D721Med (cell line): ENCODE measurements at regions not wholly inside any gene's neighbourhood (a gene's known extent, or its start where the extent isn't known, plus 50 kb on each side); places are given as distances from the start of the nearest gene placed in this dataset.

Experiments used
- DNase-seq: peaks from one replicate; pipeline ENCODE4 v3.0.0; 2011; ENCODE audit warnings: low spot score; ENCODE audit not compliant: insufficient read length
- FAIRE-seq: peaks from 2 replicates; lab custom pipeline; 2011; peaks lifted over from hg19 to GRCh38; lab: Jason Lieb, UNC
- CTCF ChIP-seq: IDR thresholded peaks from 2 replicates; pipeline ENCODE4 v1.5.1; 2012; ENCODE audit warnings: mild to moderate bottlenecking, control low read depth; ENCODE audit not compliant: insufficient read depth; ENCODE audit errors: missing control alignments

- DNase-seq (no peak), FAIRE-seq (no peak)
- TF ChIP-seq CTCF: no peak
Observed at GRCh38 chr10:28857164-28857563, 179.8 kb downstream of the BAMBI start.

GRCh38 chr10:28858646-28859045 is 181.3 kb downstream of the BAMBI start:
- no peak for DNase-seq
- no peak for FAIRE-seq
- no peak for TF ChIP-seq CTCF

GRCh38 chr10:28859791-28860190 is 182.5 kb downstream of the BAMBI start:
- FAIRE-seq (no peak), DNase-seq (no peak)
- TF ChIP-seq CTCF: no peak

GRCh38 chr10:28862219-28862618 is 184.9 kb downstream of the BAMBI start:
- TF ChIP-seq CTCF: no peak
- FAIRE-seq (no peak), DNase-seq (no peak)

DNA sequence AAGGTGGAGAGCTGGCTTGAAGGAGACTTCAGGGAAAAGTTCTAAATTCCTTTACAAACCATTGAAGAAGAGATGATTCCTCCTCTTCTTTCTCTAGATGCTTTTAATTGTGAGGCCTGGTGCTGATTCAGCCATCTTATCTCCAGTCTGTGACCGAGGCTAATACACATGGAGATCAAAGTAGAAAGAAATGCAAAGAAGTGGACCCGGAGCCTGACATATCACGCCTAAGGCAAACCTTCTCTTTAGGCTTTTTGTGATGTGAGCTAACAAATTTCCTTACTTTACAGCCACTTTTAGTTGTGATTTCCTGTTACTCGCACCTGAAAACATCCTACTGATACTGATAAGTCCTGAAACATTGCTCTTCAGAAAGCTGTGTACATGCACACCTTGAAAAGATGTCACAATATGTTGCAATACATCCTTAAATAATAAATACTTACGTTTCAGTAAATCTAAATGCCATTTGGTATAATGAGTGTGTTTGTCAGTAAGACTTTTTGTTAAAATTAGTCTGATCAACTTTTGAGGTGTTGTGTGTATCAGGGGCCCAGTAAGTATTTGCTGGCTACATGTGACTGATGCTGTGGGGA is 192.4 kb downstream of the BAMBI start:
- no peak for TF ChIP-seq CTCF
- no peak for FAIRE-seq

DNA sequence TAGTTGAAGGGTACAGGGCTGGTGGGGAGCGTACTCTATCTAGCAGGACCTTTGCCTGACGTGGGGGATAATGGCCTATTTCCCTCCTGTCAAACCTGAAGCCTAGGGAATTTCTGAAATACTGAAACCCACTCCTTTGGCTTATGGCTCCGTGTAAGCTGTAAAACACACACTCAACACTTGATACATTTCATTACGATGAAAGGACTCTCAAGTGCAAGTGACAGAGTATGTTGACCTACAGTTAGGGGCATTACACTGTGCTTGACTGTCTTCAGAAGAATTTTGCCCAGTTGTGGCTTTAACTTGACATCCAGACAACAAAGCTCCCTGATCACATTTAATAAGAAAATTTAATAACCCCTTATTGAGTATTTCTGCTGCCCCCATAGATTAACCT is 194.3 kb downstream of the BAMBI start:
- DNase-seq (no peak), FAIRE-seq (no peak)
- no peak for TF ChIP-seq CTCF

More for the DNA sequence above, 192.4 kb downstream of the BAMBI start:
- DNase-seq: no peak

- FAIRE-seq (no peak), DNase-seq (no peak)
- TF ChIP-seq CTCF: no peak
Observed at GRCh38 chr10:28872587-28873165, 195.4 kb downstream of the BAMBI start.
